ENCODE measurements at regions not wholly inside any gene's neighbourhood (a gene's known extent, or its start where the extent isn't known, plus 50 kb on each side); places are given as distances from the start of the nearest gene placed in this dataset.

DNA sequence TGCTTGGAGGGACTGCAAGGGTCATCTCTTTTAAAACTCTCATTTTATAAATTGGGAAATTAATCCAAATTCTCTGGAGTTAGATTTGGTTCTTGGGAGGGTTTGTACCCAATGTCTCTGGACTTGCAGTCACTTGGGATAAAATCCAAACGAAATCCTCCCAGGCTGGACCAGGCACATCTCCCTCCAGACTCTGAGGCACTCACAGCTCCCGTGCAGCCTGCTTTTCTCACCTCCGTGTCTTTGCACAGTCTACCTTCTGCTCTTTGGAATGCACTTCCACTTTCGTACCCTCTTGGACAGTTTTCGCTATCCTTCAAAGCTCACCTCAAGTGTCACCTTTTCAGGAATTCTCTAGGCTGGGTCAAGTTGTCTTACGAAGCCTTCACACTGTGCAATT lies 166.3 kb downstream of the MYCN start:
- Histone ChIP-seq H3K4me3 (ENCODE audit: severe bottlenecking) (no peak overlapping the region), H3K9me3 (ENCODE audit: severe bottlenecking) (no peaks in the 10 kb centered on the region), H3K27me3 (ENCODE audit: insufficient read depth, poor library complexity, severe bottlenecking) (peaks cover 4% of the 10 kb centered on the region), H3K36me3 (ENCODE audit: low read depth) (no peaks in the 10 kb centered on the region), H3K4me1 (ENCODE audit: insufficient read depth, poor library complexity, severe bottlenecking) (no peaks in the 10 kb centered on the region), H3K27ac (ENCODE audit: poor library complexity, severe bottlenecking) (no peak overlapping the region)
- no peak for ATAC-seq (ENCODE audit: low read depth)
- TF ChIP-seq CTCF (IDR thresholded peaks at IDR 0.05; ENCODE audit: poor library complexity, severe bottlenecking), result no peak
- DNase-seq (ENCODE audit: low spot score), result no peak

- DNase-seq (ENCODE audit: low spot score) (no peak), ATAC-seq (ENCODE audit: low read depth) (no peak)
- peaks cover 4% of the 10 kb centered on the region for H3K27me3 ChIP-seq (ENCODE audit: insufficient read depth, poor library complexity, severe bottlenecking)
- no peaks in the 10 kb centered on the region for H3K4me1 ChIP-seq (ENCODE audit: insufficient read depth, poor library complexity, severe bottlenecking)
- no peak overlapping the region for H3K4me3 ChIP-seq (ENCODE audit: severe bottlenecking)
- no peaks in the 10 kb centered on the region for H3K9me3 ChIP-seq (ENCODE audit: severe bottlenecking)
- TF ChIP-seq CTCF (IDR thresholded peaks at IDR 0.05; ENCODE audit: poor library complexity, severe bottlenecking), result no peak
- H3K36me3 ChIP-seq (ENCODE audit: low read depth), result no peaks in the 10 kb centered on the region
- no peak overlapping the region for H3K27ac ChIP-seq (ENCODE audit: poor library complexity, severe bottlenecking)
Observed at GRCh38 chr2:16105669-16106281, 165.4 kb downstream of the MYCN start.

DNA sequence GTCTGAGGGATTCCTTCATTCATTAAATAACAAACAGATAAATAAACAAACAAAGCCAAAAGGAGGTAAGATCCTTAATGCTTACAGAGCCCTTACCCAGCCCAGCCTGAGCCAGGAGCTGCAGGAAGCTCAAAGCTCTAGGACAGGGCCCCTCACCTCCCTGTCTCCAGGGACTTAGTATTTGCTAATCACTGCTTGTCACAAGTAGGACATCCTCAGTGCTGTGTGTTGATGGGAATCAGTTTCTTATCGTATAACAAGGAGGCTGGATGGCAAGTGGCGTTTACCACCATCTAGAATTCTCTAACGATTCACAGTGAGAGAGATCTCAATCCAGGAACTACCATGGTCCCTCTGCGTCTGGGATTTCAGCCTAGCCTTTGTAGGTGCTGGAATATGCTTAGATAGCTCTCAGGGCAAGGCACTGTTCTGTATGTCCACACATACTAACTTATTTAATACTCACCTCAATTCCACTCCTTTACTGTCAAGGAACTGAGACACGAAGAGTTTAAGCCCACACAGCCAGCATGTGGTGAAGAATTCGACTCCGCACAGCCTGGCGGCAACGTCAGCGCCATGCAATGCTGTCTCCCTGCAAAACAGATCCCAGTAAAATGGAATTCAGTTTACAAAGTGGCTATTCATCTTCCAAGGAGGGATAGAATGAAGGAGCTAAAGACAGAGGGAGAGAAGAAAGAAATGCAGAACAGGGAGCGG lies 164.8 kb downstream of the MYCN start:
- ATAC-seq (ENCODE audit: low read depth) (no peak), DNase-seq (ENCODE audit: low spot score) (no peak)
- no peak for TF ChIP-seq CTCF (IDR thresholded peaks at IDR 0.05; ENCODE audit: poor library complexity, severe bottlenecking)
- H3K4me3 ChIP-seq (ENCODE audit: severe bottlenecking), result no peak overlapping the region
- no peaks in the 10 kb centered on the region for H3K36me3 ChIP-seq (ENCODE audit: low read depth)
- H3K27me3 ChIP-seq (ENCODE audit: insufficient read depth, poor library complexity, severe bottlenecking), result peaks cover 4% of the 10 kb centered on the region
- no peaks in the 10 kb centered on the region for H3K9me3 ChIP-seq (ENCODE audit: severe bottlenecking)
- H3K4me1 ChIP-seq (ENCODE audit: insufficient read depth, poor library complexity, severe bottlenecking), result no peaks in the 10 kb centered on the region
- H3K27ac ChIP-seq (ENCODE audit: poor library complexity, severe bottlenecking), result no peak overlapping the region

DNA sequence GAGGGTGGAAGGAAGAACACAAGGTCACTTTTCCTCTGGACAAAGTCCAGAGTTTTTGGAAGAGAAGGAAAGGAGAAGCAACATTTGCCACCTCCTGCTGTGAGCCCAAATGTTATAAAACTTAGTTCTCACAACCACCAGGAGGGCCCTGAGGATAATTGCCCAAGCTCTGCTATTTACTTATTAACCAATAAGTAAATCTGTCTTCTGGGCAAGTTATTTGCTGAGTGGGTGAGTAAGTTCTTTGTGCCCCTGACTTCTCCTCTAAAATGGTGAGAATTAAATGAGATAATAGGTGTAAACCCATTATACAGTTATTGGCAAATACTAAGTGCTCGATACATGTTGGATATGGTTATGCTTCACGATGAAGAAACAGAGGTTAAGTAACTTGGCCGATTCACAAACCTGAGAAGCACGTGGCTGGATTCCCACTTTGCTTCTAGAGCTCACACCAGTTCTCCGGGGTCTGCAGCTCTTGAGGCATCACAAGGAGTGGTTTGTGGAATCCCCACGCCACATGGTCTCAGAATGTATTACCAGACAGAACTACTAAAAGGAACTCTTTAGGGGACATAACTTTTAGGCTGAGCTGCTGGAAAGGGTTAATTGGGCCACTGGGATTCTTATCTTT lies 164.1 kb downstream of the MYCN start:
- no peak overlapping the region for H3K4me3 ChIP-seq (ENCODE audit: severe bottlenecking)
- H3K9me3 ChIP-seq (ENCODE audit: severe bottlenecking), result no peaks in the 10 kb centered on the region
- no peak for TF ChIP-seq CTCF (IDR thresholded peaks at IDR 0.05; ENCODE audit: poor library complexity, severe bottlenecking)
- H3K36me3 ChIP-seq (ENCODE audit: low read depth), result no peaks in the 10 kb centered on the region
- no peak overlapping the region for H3K27ac ChIP-seq (ENCODE audit: poor library complexity, severe bottlenecking)
- DNase-seq (ENCODE audit: low spot score) (no peak), ATAC-seq (ENCODE audit: low read depth) (no peak)
- H3K27me3 ChIP-seq (ENCODE audit: insufficient read depth, poor library complexity, severe bottlenecking), result peaks cover 4% of the 10 kb centered on the region
- H3K4me1 ChIP-seq (ENCODE audit: insufficient read depth, poor library complexity, severe bottlenecking), result no peaks in the 10 kb centered on the region

Data from RWPE2 (cell line).